ENCODE measurements at regions not wholly inside any gene's neighbourhood (a gene's known extent, or its start where the extent isn't known, plus 50 kb on each side); places are given as distances from the start of the nearest gene placed in this dataset.

- no peak for ATAC-seq
These were observed 807.2 kb downstream of the TBC1D22A start for GRCh38 chr22:47569389-47570299.

- no peak for ATAC-seq
These were observed 806.2 kb downstream of the TBC1D22A start for GRCh38 chr22:47568700-47569099.

- no peak for ATAC-seq
These were observed 805.0 kb downstream of the TBC1D22A start for GRCh38 chr22:47567126-47568090.

GRCh38 chr22:47566491-47566890 is 804.0 kb downstream of the TBC1D22A start:
- no peak for ATAC-seq

- no peak for ATAC-seq
These were observed 803.2 kb downstream of the TBC1D22A start for GRCh38 chr22:47565607-47566006.

GRCh38 chr22:47564651-47565434 is 802.4 kb downstream of the TBC1D22A start:
- ATAC-seq, result no peak

GRCh38 chr22:47564158-47564450 is 801.7 kb downstream of the TBC1D22A start:
- ATAC-seq, result no peak

GRCh38 chr22:47563406-47564157 is 801.1 kb downstream of the TBC1D22A start:
- no peak for ATAC-seq

- ATAC-seq, result no peak
These were observed 799.3 kb downstream of the TBC1D22A start for GRCh38 chr22:47561766-47562165.

- no peak for ATAC-seq
These were observed 798.7 kb downstream of the TBC1D22A start for GRCh38 chr22:47561115-47561675.

GRCh38 chr22:47558828-47559700 is 796.6 kb downstream of the TBC1D22A start:
- ATAC-seq, result no peak

- no peak for ATAC-seq
These were observed 794.0 kb downstream of the TBC1D22A start for GRCh38 chr22:47556473-47556872.

GRCh38 chr22:47553436-47553835 is 791.0 kb downstream of the TBC1D22A start:
- no peak for ATAC-seq

GRCh38 chr22:47552541-47553205 is 790.2 kb downstream of the TBC1D22A start:
- ATAC-seq, result no peak

- ATAC-seq, result no peak
These were observed 789.6 kb downstream of the TBC1D22A start for GRCh38 chr22:47552024-47552423.

- no peak for ATAC-seq
These were observed 789.0 kb downstream of the TBC1D22A start for GRCh38 chr22:47551431-47551775.

GRCh38 chr22:47550524-47551430 is 788.3 kb downstream of the TBC1D22A start:
- no peak for ATAC-seq

- no peak for ATAC-seq
These were observed 787.4 kb downstream of the TBC1D22A start for GRCh38 chr22:47549741-47550340.

Measured in activated CD4-positive, CD25-positive, alpha-beta regulatory T cell treated with anti-CD3 and anti-CD28 coated beads, Interleukin-2, amount 50 U/mL, for 24 hours (primary cell).